Uterus (tissue), 2 donors: ENCODE measurements at regions not wholly inside any gene's neighbourhood (a gene's known extent, or its start where the extent isn't known, plus 50 kb on each side); places are given as distances from the start of the nearest gene placed in this dataset.

Experiments
- POLR2A ChIP-seq, 2 donors: fragments of 450-650 bp; IDR thresholded peaks; one replicate each; pipeline ENCODE4 v1.6.1; 2016; ENCODE audit warnings: antibody characterized with exemption in 2 of 2, mild to moderate bottlenecking in 1 of 2, moderate library complexity in 1 of 2
- TF ChIP-seq, protein P1 (sequence below), 4 experiments: fragments of 200-600 bp in 2 of 4; fragments of 450-650 bp in 2 of 4; sonication (generic) in 2 of 4; IDR thresholded peaks; one replicate each; pipeline ENCODE4 v1.5.1; 2016 to 2019; ENCODE audit warnings: antibody characterized with exemption in 4 of 4, mild to moderate bottlenecking in 2 of 4, moderate library complexity in 1 of 4

- TF ChIP-seq, protein P1, sequence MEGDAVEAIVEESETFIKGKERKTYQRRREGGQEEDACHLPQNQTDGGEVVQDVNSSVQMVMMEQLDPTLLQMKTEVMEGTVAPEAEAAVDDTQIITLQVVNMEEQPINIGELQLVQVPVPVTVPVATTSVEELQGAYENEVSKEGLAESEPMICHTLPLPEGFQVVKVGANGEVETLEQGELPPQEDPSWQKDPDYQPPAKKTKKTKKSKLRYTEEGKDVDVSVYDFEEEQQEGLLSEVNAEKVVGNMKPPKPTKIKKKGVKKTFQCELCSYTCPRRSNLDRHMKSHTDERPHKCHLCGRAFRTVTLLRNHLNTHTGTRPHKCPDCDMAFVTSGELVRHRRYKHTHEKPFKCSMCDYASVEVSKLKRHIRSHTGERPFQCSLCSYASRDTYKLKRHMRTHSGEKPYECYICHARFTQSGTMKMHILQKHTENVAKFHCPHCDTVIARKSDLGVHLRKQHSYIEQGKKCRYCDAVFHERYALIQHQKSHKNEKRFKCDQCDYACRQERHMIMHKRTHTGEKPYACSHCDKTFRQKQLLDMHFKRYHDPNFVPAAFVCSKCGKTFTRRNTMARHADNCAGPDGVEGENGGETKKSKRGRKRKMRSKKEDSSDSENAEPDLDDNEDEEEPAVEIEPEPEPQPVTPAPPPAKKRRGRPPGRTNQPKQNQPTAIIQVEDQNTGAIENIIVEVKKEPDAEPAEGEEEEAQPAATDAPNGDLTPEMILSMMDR (IDR thresholded peaks at IDR 0.05), result no peak
- no peak for TF ChIP-seq POLR2A (IDR thresholded peaks at IDR 0.05)
Observed at GRCh38 chr20:55746723-55747122, 258.6 kb downstream of the CBLN4 start.
